OCI-LY7 (cell line): ENCODE measurements at regions not wholly inside any gene's neighbourhood (a gene's known extent, or its start where the extent isn't known, plus 50 kb on each side); places are given as distances from the start of the nearest gene placed in this dataset.

Experiments used
- CTCF ChIP-seq: fragments of 200-600 bp; sonication (generic); conservative IDR thresholded peaks from 2 replicates; pipeline ENCODE4 v1.5.1; 2014; ENCODE audit warnings: mild to moderate bottlenecking, antibody characterized with exemption, low read length, moderate library complexity, mixed read lengths
- EZH2phosphoT487 ChIP-seq: fragments of 200-600 bp; sonication (generic); IDR thresholded peaks from 2 replicates; pipeline ENCODE4 v1.6.1; 2018; ENCODE audit warnings: low read depth, borderline replicate concordance, mild to moderate bottlenecking, mixed run types, antibody characterized with exemption, low read length, moderate library complexity, mixed read lengths

GRCh38 chr11:106553304-106553703 lies 465.0 kb downstream of the GUCY1A2 start:
- TF ChIP-seq CTCF, result no peak
- no peak for TF ChIP-seq EZH2phosphoT487
